G401 (cell line): ENCODE measurements at regions not wholly inside any gene's neighbourhood (a gene's known extent, or its start where the extent isn't known, plus 50 kb on each side); places are given as distances from the start of the nearest gene placed in this dataset.

Experiments
- DNase-seq: peaks from one replicate; pipeline ENCODE4 v3.0.0-alpha.2; 2015; ENCODE audit warnings: low spot score
- in situ Hi-C: cut with HindIII; loops from 2 replicates; pipeline ENCODE4 v1.10.0; 2016; ENCODE audit warnings: low sequenced_read_pairs, mixed read lengths

- in situ Hi-C loops = no loop called here
- no peak for DNase-seq
These were observed 1216.2 kb downstream of the MAT2B start for GRCh38 chr5:164721656-164722055.

- in situ Hi-C loops = no loop called here
- DNase-seq = no peak
These were observed 1217.3 kb downstream of the MAT2B start for GRCh38 chr5:164722702-164723101.

- in situ Hi-C loops = no loop called here
- no peak for DNase-seq
These were observed 1221.6 kb downstream of the MAT2B start for GRCh38 chr5:164727012-164727411.

GRCh38 chr5:164728733-164729132, 1223.3 kb downstream of the MAT2B start:
- in situ Hi-C loops = no loop called here
- DNase-seq = no peak

GRCh38 chr5:164735334-164735733, 1229.9 kb downstream of the MAT2B start:
- no peak for DNase-seq
- in situ Hi-C loops = no loop called here

GRCh38 chr5:164741376-164741775, 1236.0 kb downstream of the MAT2B start:
- in situ Hi-C loops = no loop called here
- DNase-seq = no peak

- in situ Hi-C loops = no loop called here
- DNase-seq = no peak
These were observed 1236.6 kb downstream of the MAT2B start for GRCh38 chr5:164742025-164742424.

GRCh38 chr5:164746723-164747122, 1241.3 kb downstream of the MAT2B start:
- no peak for DNase-seq
- in situ Hi-C loops = no loop called here

GRCh38 chr5:164747371-164747770, 1242.0 kb downstream of the MAT2B start:
- in situ Hi-C loops = no loop called here
- no peak for DNase-seq

GRCh38 chr5:164748861-164749260, 1243.4 kb downstream of the MAT2B start:
- in situ Hi-C loops = no loop called here
- no peak for DNase-seq

- in situ Hi-C loops = no loop called here
- no peak for DNase-seq
These were observed 1248.0 kb downstream of the MAT2B start for GRCh38 chr5:164753434-164753833.

- in situ Hi-C loops = no loop called here
- DNase-seq = no peak
These were observed 1257.8 kb downstream of the MAT2B start for GRCh38 chr5:164763206-164763605.

- no peak for DNase-seq
- in situ Hi-C loops = no loop called here
These were observed 1266.7 kb downstream of the MAT2B start for GRCh38 chr5:164772122-164772521.

GRCh38 chr5:164784230-164784629, 1278.8 kb downstream of the MAT2B start:
- DNase-seq = no peak
- in situ Hi-C loops = no loop called here

- no peak for DNase-seq
- in situ Hi-C loops = no loop called here
These were observed 1292.7 kb downstream of the MAT2B start for GRCh38 chr5:164798110-164798509.

GRCh38 chr5:164799391-164799790, 1294.0 kb downstream of the MAT2B start:
- in situ Hi-C loops = no loop called here
- DNase-seq = no peak

GRCh38 chr5:164801910-164802309, 1296.5 kb downstream of the MAT2B start:
- DNase-seq = no peak
- in situ Hi-C loops = no loop called here

GRCh38 chr5:164809821-164810220, 1304.4 kb downstream of the MAT2B start:
- in situ Hi-C loops = no loop called here
- DNase-seq = no peak

- no peak for DNase-seq
- in situ Hi-C loops = no loop called here
These were observed 1313.0 kb downstream of the MAT2B start for GRCh38 chr5:164818445-164818844.

- DNase-seq = no peak
- in situ Hi-C loops = no loop called here
These were observed 1319.3 kb downstream of the MAT2B start for GRCh38 chr5:164824671-164825070.

GRCh38 chr5:164832516-164832915, 1327.1 kb downstream of the MAT2B start:
- in situ Hi-C loops = no loop called here
- no peak for DNase-seq

GRCh38 chr5:164844348-164844747, 1338.9 kb downstream of the MAT2B start:
- DNase-seq = no peak
- in situ Hi-C loops = no loop called here
